HS-5 (cell line): ENCODE measurements at regions not wholly inside any gene's neighbourhood (a gene's known extent, or its start where the extent isn't known, plus 50 kb on each side); places are given as distances from the start of the nearest gene placed in this dataset.
A peak's percentile ranks its signal among the peaks of the same experiment; 100 is the strongest.
"Not testable (repeated sequence)": the region's sequence is repeated elsewhere in the genome, so short reads cannot be mapped to it uniquely, and the experiment has no call there.

Experiments used
- DNase-seq: peaks from one replicate; pipeline ENCODE4 v3.0.0-alpha.2; 2012; ENCODE audit warnings: low read depth

GRCh38 chr11:112310848-112311247, 50.2 kb upstream of the PLET1 start:
- no peak for DNase-seq

DNA sequence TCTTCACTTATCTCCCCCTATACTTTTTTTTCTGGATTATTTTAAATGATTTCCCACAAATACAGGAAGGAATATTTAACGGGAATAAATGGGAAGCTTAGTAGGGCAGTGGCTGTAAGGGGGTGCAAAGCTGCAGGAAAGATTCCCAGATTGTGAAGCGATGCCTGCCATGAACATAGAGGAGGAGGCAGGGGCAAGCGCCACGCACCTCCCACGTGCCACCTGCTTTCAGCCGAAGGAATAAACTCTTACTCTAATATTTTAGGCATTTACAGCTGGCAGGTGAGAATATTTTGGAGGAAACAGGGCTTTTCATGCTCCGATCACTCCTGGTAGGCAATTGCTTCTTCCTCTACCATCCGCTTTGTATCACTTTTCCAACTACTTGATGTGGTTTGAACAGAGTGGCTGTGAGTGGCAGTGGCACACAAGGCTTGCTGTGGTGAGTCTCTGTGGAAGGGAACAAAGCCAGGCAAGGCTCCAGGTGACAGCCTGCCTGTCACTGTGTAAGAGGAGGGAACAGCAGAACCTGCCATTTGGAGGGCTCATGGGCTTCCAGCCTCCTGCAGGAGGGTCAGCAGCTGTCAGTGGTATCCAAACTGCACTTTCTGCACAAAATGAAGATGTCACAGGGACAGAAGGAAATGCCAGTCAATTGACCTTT, 54.5 kb upstream of the PLET1 start:
- no peak for DNase-seq

GRCh38 chr11:112315861-112316739, 55.4 kb upstream of the PLET1 start:
- no peak for DNase-seq

GRCh38 chr11:112316971-112317370, 56.3 kb upstream of the PLET1 start:
- DNase-seq, result no peak

- peak; percentile 83 for DNase-seq
These were observed 57.5 kb upstream of the PLET1 start for GRCh38 chr11:112318184-112318591.

GRCh38 chr11:112318661-112319060, 58.0 kb upstream of the PLET1 start:
- DNase-seq, result no peak

DNA sequence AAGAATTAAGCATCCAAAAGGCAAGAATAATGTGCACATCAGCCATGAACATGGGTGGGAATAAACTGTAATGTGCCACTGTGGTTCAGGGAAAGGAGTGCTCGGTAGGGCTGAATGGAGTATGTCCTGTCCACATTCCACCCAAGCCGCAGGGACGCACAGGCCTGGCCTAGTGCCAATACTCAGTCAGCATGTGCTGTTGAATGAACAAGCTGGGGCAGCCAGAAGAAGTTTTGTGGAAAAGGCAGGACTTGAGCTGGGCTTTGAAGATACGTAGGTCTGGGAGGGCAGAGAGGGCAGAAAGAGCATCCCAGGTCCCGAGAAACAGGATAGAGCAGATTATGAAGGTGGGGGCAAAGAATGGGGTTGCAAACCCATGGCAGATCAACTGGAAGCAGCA, 60.0 kb upstream of the PLET1 start:
- DNase-seq, result no peak

DNA sequence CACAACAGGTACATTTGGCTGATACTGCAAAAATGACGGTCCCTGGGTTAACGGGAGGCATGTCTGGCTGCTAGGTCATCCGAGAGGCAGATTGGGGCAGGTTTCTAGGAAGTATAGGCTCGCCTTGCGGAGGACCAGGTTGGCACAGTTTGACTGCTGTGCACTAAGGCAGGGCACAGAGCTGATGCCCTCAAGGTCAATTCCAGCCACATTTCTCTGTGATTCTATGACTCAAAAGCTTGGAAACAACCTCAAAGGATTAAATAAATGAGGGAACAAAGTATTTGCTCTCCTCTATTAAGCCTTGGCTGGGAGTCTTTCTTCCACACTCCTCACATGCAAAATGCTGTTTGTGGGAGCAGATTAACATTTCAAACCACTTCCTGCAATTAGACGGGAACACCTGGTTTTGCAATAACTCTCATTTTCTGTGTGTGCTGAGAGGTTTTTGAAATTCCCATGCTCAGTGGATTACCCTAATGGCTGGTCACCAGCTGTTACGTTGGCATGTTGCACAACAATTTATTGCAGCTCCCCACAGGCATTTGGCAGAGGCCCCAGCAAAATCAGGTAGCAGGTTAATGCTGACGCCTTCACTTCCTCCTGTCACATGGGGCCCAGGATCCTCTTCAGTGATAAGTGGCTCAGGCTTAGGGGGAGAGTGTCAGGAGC, 61.0 kb upstream of the PLET1 start:
- DNase-seq, result peak; percentile 15

DNA sequence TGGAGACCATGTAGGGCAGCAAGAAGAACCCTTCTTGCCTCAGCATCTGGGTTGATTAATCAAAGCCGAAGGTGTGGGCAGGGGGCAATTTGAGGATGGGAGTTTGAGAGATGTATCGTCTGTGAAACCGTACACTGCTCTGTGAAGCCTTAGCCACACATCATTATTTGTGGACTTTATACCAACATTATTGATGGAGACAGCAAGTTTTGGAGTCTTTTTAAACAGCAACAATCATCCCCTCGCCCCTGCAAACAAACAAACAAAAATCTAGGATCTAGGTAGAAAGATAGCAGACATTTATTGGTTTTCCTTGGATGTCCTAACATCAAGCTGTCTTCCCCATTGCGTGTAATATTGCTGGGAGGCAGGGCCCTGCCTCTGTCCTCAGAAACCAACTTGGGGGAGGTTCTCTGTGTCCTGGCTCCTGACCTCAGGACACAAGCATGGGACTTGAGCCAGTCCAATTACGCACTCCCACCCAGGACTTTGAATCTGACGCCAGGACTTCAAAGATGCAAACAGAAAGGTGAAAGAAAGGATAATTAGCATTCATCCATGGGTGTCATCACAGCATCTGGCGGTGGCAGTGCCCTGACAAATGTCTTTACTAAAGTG, 61.6 kb upstream of the PLET1 start:
- no peak for DNase-seq

DNA sequence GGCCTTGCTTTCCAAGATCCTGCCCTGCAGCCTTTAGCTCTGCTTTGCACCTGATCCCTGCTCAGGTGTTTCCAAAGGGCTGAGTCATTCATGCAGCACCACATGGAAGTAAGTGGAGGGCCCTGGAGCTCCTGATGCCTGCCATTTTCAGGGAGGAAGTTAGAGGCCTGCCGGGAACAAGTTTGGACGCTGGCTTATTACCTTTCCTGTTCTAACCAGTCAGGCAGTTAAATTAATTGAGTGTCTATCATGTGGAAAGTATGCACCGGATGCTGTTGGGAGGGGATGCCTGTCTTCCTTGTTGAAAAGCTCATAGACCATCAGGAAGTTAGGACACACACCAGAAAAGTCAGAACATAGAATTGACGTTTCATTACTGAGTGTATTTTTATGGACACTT, 73.7 kb upstream of the PLET1 start:
- DNase-seq, result no peak

DNA sequence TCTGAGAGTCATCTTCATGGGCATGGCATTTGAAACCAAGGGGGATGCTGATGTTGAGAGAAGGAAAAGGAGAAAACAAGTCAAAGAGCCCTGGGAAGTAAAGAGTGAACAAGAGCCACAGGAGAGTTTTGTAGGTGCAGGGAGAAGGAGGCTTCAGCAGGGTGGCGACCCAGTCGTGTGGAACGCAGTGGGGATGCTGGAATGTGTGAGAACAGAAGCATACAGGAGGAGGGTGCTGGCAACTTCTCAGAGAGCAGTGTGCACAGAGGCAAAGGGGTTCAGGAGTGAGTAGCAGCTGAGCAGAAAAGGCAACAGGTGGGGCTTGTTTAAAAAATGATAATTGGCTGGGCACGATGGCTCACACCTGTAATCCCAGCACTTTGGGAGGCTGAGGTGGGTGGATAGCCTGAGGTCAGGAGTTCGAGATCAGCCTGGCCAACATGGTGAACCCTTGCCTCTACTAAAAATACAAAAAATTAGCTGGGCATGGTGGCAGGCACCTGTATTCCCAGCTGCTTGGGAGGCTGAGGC, 75.8 kb upstream of the PLET1 start:
- no peak for DNase-seq

GRCh38 chr11:112339566-112339965, 78.9 kb upstream of the PLET1 start:
- no peak for DNase-seq

- no peak for DNase-seq
These were observed 82.8 kb upstream of the PLET1 start for GRCh38 chr11:112343368-112344039.

GRCh38 chr11:112344040-112344413, 83.4 kb upstream of the PLET1 start:
- DNase-seq, result no peak

DNA sequence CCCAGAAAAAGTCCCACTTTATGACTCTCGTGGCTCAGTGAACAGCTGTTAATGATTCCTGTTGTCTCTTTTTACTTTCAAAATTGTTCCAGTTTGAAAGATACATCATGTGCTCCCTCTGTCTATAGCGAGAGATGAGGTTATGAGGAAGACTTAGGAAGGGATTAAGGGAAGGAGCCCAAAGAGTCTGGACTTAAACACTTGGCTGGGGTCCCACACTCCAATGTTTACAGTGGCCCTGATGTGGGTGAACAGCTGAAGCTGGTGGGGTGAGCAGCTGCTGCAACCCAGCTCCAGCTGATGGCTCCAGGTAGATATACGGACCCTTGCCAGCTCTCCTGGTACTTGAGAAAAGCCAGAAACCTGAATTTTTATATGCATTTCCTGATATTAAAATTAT, 84.5 kb upstream of the PLET1 start:
- no peak for DNase-seq

DNA sequence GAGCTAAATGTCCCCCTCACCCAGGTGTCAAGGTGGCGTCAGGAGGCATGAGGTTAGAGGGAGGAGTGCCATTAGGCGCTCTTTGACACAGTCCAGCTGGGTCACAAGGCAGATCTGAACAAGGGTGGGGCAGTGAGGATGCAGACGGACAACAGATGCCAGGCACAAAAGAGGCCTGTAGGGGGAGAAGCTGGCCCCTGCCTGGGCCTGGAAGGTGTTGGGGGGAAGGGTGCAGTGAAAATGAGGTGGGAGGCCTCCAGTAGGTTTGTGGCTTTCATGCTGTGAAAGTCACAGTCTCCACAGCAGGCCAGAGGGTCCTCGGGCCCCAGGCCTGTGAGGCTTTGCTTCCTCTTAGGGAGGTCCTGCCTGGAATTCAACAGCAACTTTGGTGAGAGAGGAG, 85.0 kb upstream of the PLET1 start:
- DNase-seq, result no peak

GRCh38 chr11:112346586-112346985, 85.9 kb upstream of the PLET1 start:
- no peak for DNase-seq

- DNase-seq, result no peak
These were observed 87.9 kb upstream of the PLET1 start for GRCh38 chr11:112348480-112349029.

DNA sequence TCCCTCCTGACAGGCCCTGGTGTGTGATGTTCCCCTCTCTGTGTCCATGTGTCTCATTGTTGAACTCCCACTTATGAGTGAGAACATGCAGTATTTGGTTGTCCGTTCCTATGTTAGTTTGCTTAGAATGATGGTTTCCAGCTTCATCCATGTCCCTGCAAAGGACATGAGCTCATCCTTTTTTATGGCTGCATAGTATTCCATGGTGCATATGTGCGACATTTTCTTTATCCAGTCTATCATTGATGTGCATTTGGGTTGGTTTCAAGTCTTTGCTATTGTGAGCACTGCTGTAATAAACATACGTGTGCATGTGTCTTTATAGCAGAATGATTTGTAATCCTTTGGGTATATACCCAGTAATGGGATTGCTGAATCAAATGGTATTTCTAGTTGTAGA, 90.8 kb upstream of the PLET1 start:
- not testable (repeated sequence) for DNase-seq

- no peak for DNase-seq
These were observed 92.2 kb upstream of the PLET1 start for GRCh38 chr11:112352907-112353306.

DNA sequence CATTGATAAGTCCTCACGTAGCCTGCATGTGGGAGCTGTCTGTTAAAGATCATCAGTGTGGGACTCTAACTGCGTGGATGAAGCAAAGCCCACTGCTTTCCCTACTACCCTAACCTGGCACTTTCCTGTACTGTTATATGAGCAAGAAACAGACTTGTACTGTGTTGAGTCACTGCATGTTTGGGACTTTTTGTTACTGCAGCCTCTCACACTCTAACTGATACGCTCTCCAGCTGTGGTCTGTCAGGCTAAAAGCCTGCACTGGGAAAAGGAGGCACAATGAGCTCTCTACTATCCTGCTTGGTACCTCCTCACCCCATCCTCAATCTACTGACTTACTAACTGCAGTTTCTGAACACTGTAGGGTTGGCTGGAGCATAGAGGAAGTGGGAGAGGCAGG, 93.7 kb upstream of the PLET1 start:
- no peak for DNase-seq

GRCh38 chr11:112355726-112356125, 95.1 kb upstream of the PLET1 start:
- no peak for DNase-seq
